ENCODE measurements at regions not wholly inside any gene's neighbourhood (a gene's known extent, or its start where the extent isn't known, plus 50 kb on each side); places are given as distances from the start of the nearest gene placed in this dataset.
"Not testable (repeated sequence)": the region's sequence is repeated elsewhere in the genome, so short reads cannot be mapped to it uniquely, and the experiment has no call there.

DNA sequence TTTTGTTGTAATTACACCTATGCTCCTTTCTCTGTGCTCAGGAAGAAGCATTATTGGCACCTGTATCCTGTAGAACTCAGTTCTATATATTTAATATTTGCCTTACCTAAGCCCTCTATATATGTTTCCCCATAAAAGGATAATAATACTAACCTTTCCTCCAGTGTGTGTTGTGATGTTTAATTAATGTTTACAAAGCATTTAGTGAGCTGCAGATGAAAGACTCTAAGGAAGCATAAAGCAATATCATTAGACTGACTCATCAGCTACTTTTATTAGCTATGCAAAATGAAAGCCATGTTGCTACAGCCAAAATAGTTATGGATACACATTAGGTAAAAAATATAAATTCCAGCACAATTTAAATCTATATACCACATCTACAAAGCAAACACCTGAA, 93.6 kb upstream of the PTPN13 start:
- Histone ChIP-seq H3K4me3 (replicated peaks; ENCODE audit: low read depth, low read length) (no peak overlapping the region), H3K36me3 (ENCODE audit: control insufficient read depth, insufficient read depth, low read length) (no peaks in the 10 kb centered on the region), H3K27me3 (replicated peaks; ENCODE audit: control insufficient read depth, insufficient read depth, low read length) (no peaks in the 10 kb centered on the region; the same call in 1 of the 2 replicates)
- TF ChIP-seq, protein P1, sequence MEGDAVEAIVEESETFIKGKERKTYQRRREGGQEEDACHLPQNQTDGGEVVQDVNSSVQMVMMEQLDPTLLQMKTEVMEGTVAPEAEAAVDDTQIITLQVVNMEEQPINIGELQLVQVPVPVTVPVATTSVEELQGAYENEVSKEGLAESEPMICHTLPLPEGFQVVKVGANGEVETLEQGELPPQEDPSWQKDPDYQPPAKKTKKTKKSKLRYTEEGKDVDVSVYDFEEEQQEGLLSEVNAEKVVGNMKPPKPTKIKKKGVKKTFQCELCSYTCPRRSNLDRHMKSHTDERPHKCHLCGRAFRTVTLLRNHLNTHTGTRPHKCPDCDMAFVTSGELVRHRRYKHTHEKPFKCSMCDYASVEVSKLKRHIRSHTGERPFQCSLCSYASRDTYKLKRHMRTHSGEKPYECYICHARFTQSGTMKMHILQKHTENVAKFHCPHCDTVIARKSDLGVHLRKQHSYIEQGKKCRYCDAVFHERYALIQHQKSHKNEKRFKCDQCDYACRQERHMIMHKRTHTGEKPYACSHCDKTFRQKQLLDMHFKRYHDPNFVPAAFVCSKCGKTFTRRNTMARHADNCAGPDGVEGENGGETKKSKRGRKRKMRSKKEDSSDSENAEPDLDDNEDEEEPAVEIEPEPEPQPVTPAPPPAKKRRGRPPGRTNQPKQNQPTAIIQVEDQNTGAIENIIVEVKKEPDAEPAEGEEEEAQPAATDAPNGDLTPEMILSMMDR (IDR thresholded peaks at IDR 0.05; ENCODE audit: insufficient read depth, low read length, poor library complexity, severe bottlenecking): no peak
- DNase-seq (ENCODE audit: extremely low read depth, insufficient read length): no peak

DNA sequence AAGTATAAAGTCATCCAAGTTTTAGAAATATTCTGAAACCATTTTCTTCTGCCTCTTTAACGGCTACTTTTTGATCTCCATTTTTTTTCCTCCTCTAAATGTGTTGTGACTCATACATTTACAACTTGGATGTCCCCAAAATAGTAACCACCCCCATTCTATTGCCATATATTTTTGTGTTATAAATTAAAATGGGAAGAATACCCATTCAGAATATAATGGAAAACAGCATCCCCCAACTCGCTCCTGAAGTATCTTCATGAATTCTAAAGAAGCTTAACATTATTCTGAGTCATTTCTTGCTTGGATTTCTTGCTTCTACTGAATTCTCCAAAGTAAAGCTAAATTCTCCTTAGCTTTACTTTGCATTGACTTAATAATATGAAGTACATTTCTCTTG, 92.0 kb upstream of the PTPN13 start:
- Histone ChIP-seq H3K27me3 (replicated peaks; ENCODE audit: control insufficient read depth, insufficient read depth, low read length) (no peaks in the 10 kb centered on the region; the same call in 1 of the 2 replicates), H3K4me3 (replicated peaks; ENCODE audit: low read depth, low read length) (no peak overlapping the region), H3K36me3 (ENCODE audit: control insufficient read depth, insufficient read depth, low read length) (no peaks in the 10 kb centered on the region)
- TF ChIP-seq, protein P1 (IDR thresholded peaks at IDR 0.05; ENCODE audit: insufficient read depth, low read length, poor library complexity, severe bottlenecking): no peak
- DNase-seq (ENCODE audit: extremely low read depth, insufficient read length): no peak

- Histone ChIP-seq H3K36me3 (ENCODE audit: control insufficient read depth, insufficient read depth, low read length) (no peaks in the 10 kb centered on the region), H3K27me3 (replicated peaks; ENCODE audit: control insufficient read depth, insufficient read depth, low read length) (no peaks in the 10 kb centered on the region), H3K4me3 (replicated peaks; ENCODE audit: low read depth, low read length) (no peak overlapping the region)
- no peak for DNase-seq (ENCODE audit: extremely low read depth, insufficient read length)
- TF ChIP-seq, protein P1 (IDR thresholded peaks at IDR 0.05; ENCODE audit: insufficient read depth, low read length, poor library complexity, severe bottlenecking): no peak
These were observed 87.5 kb upstream of the PTPN13 start for GRCh38 chr4:86506591-86506990.

GRCh38 chr4:86508436-86508835, 85.7 kb upstream of the PTPN13 start:
- no peak for DNase-seq (ENCODE audit: extremely low read depth, insufficient read length)
- no peaks in the 10 kb centered on the region for H3K36me3 ChIP-seq (ENCODE audit: control insufficient read depth, insufficient read depth, low read length)
- no peaks in the 10 kb centered on the region for H3K27me3 ChIP-seq (replicated peaks; ENCODE audit: control insufficient read depth, insufficient read depth, low read length)
- H3K4me3 ChIP-seq (replicated peaks; ENCODE audit: low read depth, low read length): no peak overlapping the region
- TF ChIP-seq, protein P1 (IDR thresholded peaks at IDR 0.05; ENCODE audit: insufficient read depth, low read length, poor library complexity, severe bottlenecking): no peak

GRCh38 chr4:86511590-86511989, 82.5 kb upstream of the PTPN13 start:
- TF ChIP-seq, protein P1 (IDR thresholded peaks at IDR 0.05; ENCODE audit: insufficient read depth, low read length, poor library complexity, severe bottlenecking): no peak
- DNase-seq (ENCODE audit: extremely low read depth, insufficient read length): no peak
- H3K27me3 ChIP-seq (replicated peaks; ENCODE audit: control insufficient read depth, insufficient read depth, low read length): no peaks in the 10 kb centered on the region
- no peaks in the 10 kb centered on the region for H3K36me3 ChIP-seq (ENCODE audit: control insufficient read depth, insufficient read depth, low read length)
- H3K4me3 ChIP-seq (replicated peaks; ENCODE audit: low read depth, low read length): no peak overlapping the region

DNA sequence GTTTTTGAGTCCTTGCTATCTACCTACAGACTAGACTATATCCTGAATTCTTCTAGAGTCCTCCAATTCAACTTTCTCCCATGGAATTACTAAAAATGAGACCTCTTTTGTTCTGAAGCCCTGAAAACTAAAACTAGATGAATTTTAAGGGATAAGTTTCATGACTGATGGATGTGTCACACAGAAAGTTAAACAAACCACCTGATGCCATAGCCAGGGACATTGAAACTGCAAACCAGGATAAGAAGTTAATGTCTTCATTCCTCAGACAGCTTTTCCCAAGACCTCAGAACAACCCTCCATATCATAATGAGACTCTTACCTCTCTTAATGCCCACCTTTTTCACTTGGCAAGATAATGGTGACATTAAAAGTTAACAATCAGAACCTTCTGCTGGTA, 81.5 kb upstream of the PTPN13 start:
- no peak for DNase-seq (ENCODE audit: extremely low read depth, insufficient read length)
- H3K27me3 ChIP-seq (replicated peaks; ENCODE audit: control insufficient read depth, insufficient read depth, low read length): no peaks in the 10 kb centered on the region
- TF ChIP-seq, protein P1 (IDR thresholded peaks at IDR 0.05; ENCODE audit: insufficient read depth, low read length, poor library complexity, severe bottlenecking): no peak
- no peak overlapping the region for H3K4me3 ChIP-seq (replicated peaks; ENCODE audit: low read depth, low read length)
- no peaks in the 10 kb centered on the region for H3K36me3 ChIP-seq (ENCODE audit: control insufficient read depth, insufficient read depth, low read length)

DNA sequence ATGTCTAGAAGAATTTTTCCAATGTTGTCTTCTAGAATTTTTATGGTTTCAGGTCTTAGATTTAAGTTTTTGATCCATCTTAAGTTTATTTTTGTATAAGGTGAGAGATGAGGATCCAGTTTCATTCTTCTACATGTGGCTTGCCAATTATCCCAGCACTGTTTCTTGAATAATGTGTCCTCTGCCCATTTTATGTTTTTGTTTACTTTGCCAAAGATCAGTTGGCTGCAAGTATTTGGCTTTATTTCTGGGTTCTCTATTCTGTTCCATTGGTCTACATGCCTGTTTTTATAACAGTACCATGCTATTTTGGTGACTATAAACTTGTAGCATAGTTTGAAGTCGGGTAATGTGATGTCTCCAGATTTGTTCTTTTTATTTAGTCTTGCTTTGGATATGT, 78.2 kb upstream of the PTPN13 start:
- not testable (repeated sequence) for H3K4me3 ChIP-seq (replicated peaks; ENCODE audit: low read depth, low read length); H3K36me3 ChIP-seq (ENCODE audit: control insufficient read depth, insufficient read depth, low read length); H3K27me3 ChIP-seq (replicated peaks; ENCODE audit: control insufficient read depth, insufficient read depth, low read length); DNase-seq (ENCODE audit: extremely low read depth, insufficient read length)

Data from GM06990 (cell line).